Liver (tissue), 8 donors: ENCODE measurements at regions not wholly inside any gene's neighbourhood (a gene's known extent, or its start where the extent isn't known, plus 50 kb on each side); places are given as distances from the start of the nearest gene placed in this dataset.

Experiments used
- DNase-seq: peaks from one replicate; pipeline ENCODE4 v3.0.0-alpha.2; 2017; ENCODE audit warnings: low spot score
- H3K27ac ChIP-seq, 2 donors: one replicate each; pipeline ENCODE4 v1.7.0; 2013; ENCODE audit warnings: inconsistent platforms in 2 of 2, low read length in 2 of 2, control low read depth in 1 of 2, low read depth in 1 of 2, mild to moderate bottlenecking in 1 of 2
- H3K27me3 ChIP-seq, 4 donors: one replicate each; pipeline versions ENCODE4 v1.6.1 to v1.7.0; 2013; ENCODE audit warnings: low read length in 3 of 4, inconsistent platforms in 1 of 4, mild to moderate bottlenecking in 1 of 4, moderate library complexity in 1 of 4; ENCODE audit not compliant: control insufficient read depth in 4 of 4, insufficient read depth in 4 of 4
- H3K36me3 ChIP-seq, 4 donors: one replicate each; pipeline versions ENCODE4 v1.6.1 to v1.7.0; 2013; ENCODE audit warnings: low read length in 3 of 4, mild to moderate bottlenecking in 3 of 4, low read depth in 1 of 4, moderate library complexity in 1 of 4; ENCODE audit not compliant: control insufficient read depth in 4 of 4, insufficient read depth in 3 of 4
- H3K4me1 ChIP-seq, 4 donors: one replicate each; pipeline versions ENCODE4 v1.6.1 to v1.7.0; 2013; ENCODE audit warnings: low read length in 3 of 4, mild to moderate bottlenecking in 3 of 4, moderate library complexity in 1 of 4; ENCODE audit not compliant: control insufficient read depth in 4 of 4, insufficient read depth in 4 of 4
- H3K4me3 ChIP-seq, 3 donors: one replicate each; pipeline versions ENCODE4 v1.6.1 to v1.7.0; 2013; ENCODE audit warnings: low read length in 3 of 3, control low read depth in 1 of 3, low read depth in 1 of 3, mild to moderate bottlenecking in 1 of 3
- H3K9ac ChIP-seq, 2 donors: one replicate each; pipeline ENCODE4 v1.7.0; 2013; ENCODE audit warnings: low read length in 2 of 2, mild to moderate bottlenecking in 2 of 2, moderate library complexity in 2 of 2, control low read depth in 1 of 2, low read depth in 1 of 2
- H3K9me3 ChIP-seq, 4 donors: one replicate each; pipeline versions ENCODE4 v1.6.1 to v1.7.0; 2013; ENCODE audit warnings: low read length in 3 of 4; ENCODE audit not compliant: control insufficient read depth in 4 of 4
- ATF3 ChIP-seq: IDR thresholded peaks from 2 replicates; pipeline ENCODE4 v1.6.1; 2016; ENCODE audit warnings: antibody characterized with exemption
- CTCF ChIP-seq: fragments of 150-350 bp; IDR thresholded peaks from 2 replicates; pipeline ENCODE4 v1.5.1; 2017; ENCODE audit warnings: improper control_type of control experiment, low read depth, low read length; ENCODE audit not compliant: missing input control
- EGR1 ChIP-seq, 2 donors: IDR thresholded peaks; 2 replicates each; pipeline ENCODE4 v1.6.1; 2016 to 2018; ENCODE audit warnings: antibody characterized with exemption in 2 of 2, low read depth in 2 of 2
- FOXA1 ChIP-seq: IDR thresholded peaks from 2 replicates; pipeline ENCODE4 v1.6.1; 2016; ENCODE audit warnings: antibody characterized with exemption
- FOXA2 ChIP-seq: IDR thresholded peaks from 2 replicates; pipeline ENCODE4 v1.6.1; 2016; ENCODE audit warnings: antibody characterized with exemption
- GABPA ChIP-seq, 2 donors: IDR thresholded peaks in 1 of 2; conservative IDR thresholded peaks in 1 of 2; 2 replicates each; pipeline ENCODE4 v1.6.1; 2016; ENCODE audit warnings: antibody characterized with exemption in 2 of 2, mild to moderate bottlenecking in 1 of 2, moderate library complexity in 1 of 2
- HNF4A ChIP-seq, 2 donors: conservative IDR thresholded peaks; 2 replicates each; pipeline ENCODE4 v1.6.1; 2016; ENCODE audit warnings: antibody characterized with exemption in 2 of 2, mild to moderate bottlenecking in 2 of 2
- HNF4G ChIP-seq: IDR thresholded peaks from 2 replicates; pipeline ENCODE4 v1.6.1; 2016; ENCODE audit warnings: antibody characterized with exemption
- JUND ChIP-seq, 2 donors: IDR thresholded peaks; 2 replicates each; pipeline ENCODE4 v1.6.1; 2016; ENCODE audit warnings: antibody characterized with exemption in 2 of 2
- MAX ChIP-seq: IDR thresholded peaks from 2 replicates; pipeline ENCODE4 v1.6.1; 2016; ENCODE audit warnings: antibody characterized with exemption
- NR2F2 ChIP-seq: IDR thresholded peaks from 2 replicates; pipeline ENCODE4 v1.6.1; 2016; ENCODE audit warnings: antibody characterized with exemption
- RAD21 ChIP-seq, 2 donors: IDR thresholded peaks; 2 replicates each; pipeline ENCODE4 v1.6.1; 2016; ENCODE audit warnings: antibody characterized with exemption in 2 of 2, mild to moderate bottlenecking in 2 of 2
- REST ChIP-seq: IDR thresholded peaks from 2 replicates; pipeline ENCODE4 v1.6.1; 2016; ENCODE audit warnings: antibody characterized with exemption, mild to moderate bottlenecking
- RXRA ChIP-seq, 2 donors: IDR thresholded peaks; 2 replicates each; pipeline ENCODE4 v1.6.1; 2017 to 2018; ENCODE audit warnings: antibody characterized with exemption in 2 of 2, mild to moderate bottlenecking in 1 of 2
- SP1 ChIP-seq: IDR thresholded peaks from 2 replicates; pipeline ENCODE4 v1.6.1; 2018; ENCODE audit warnings: antibody characterized with exemption, mild to moderate bottlenecking
- TAF1 ChIP-seq: conservative IDR thresholded peaks from 2 replicates; pipeline ENCODE4 v1.6.1; 2016; ENCODE audit warnings: antibody characterized with exemption, mild to moderate bottlenecking
- YY1 ChIP-seq: IDR thresholded peaks from 2 replicates; pipeline ENCODE4 v1.6.1; 2016; ENCODE audit warnings: antibody characterized with exemption, mild to moderate bottlenecking
- ZBTB33 ChIP-seq: IDR thresholded peaks from 2 replicates; pipeline ENCODE4 v1.6.1; 2016; ENCODE audit warnings: antibody characterized with exemption
- WGBS: extraction: QIAGEN DNeasy Blood & Tissue Kit; methylation state at CpG from one replicate; pipeline ENCODE4 v1.1.7; 2013; 5-methylcytosine and 5-hydroxymethylcytosine counted together
- donor health status: healthy.
- donor health status: healthy.
- donor health status: healthy.
- donor health status: healthy.
- donor health status: healthy.

GRCh38 chr2:147177071-147177857 is 667.6 kb upstream of the ACVR2A start:
- WGBS = 66% methylated on average over 1 of the region's 1 CpG
- Histone ChIP-seq H3K27ac (no peak overlapping the region), H3K27me3 (no peaks in the 10 kb centered on the region), H3K36me3 (no peaks in the 10 kb centered on the region), H3K4me3 (no peak overlapping the region), H3K9me3 (peaks cover 0 to 2% (median 0%) of the 10 kb centered on the region in 4 donors), H3K4me1 (no peaks in the 10 kb centered on the region), H3K9ac (no peak overlapping the region)
- no peak for DNase-seq
- TF ChIP-seq GABPA (IDR thresholded peaks at IDR 0.05 in 1 of 2, conservative IDR thresholded peaks at IDR 0.05 in 1 of 2) (no peak), TAF1 (no peak), RAD21 (IDR thresholded peaks at IDR 0.05) (no peak), HNF4A (conservative IDR thresholded peaks at IDR 0.05) (no peak), HNF4G (no peak), MAX (no peak), ATF3 (no peak), YY1 (no peak), JUND (IDR thresholded peaks at IDR 0.05) (no peak), FOXA2 (no peak), RXRA (IDR thresholded peaks at IDR 0.05) (no peak), CTCF (no peak), FOXA1 (no peak), SP1 (no peak), ZBTB33 (no peak), NR2F2 (no peak), EGR1 (IDR thresholded peaks at IDR 0.05; ENCODE audit: low read depth in 2 of 2) (no peak), REST (no peak)
